K562 (cell line): ENCODE measurements at regions not wholly inside any gene's neighbourhood (a gene's known extent, or its start where the extent isn't known, plus 50 kb on each side); places are given as distances from the start of the nearest gene placed in this dataset.

Experiments
- ATF1 ChIP-seq, 2 experiments: fragments of 450-650 bp in 1 of 2; IDR thresholded peaks; 2 replicates each; pipeline ENCODE4 v1.6.1; 2016; ENCODE audit warnings: missing compliant biosample characterization in 1 of 2, missing genetic modification characterization in 1 of 2
- BCOR ChIP-seq: fragments of 450-650 bp; IDR thresholded peaks from 2 replicates; pipeline ENCODE4 v1.6.1; 2016
- CBFA2T2 ChIP-seq: fragments of 450-650 bp; conservative IDR thresholded peaks from 2 replicates; pipeline ENCODE4 v1.6.1; 2017; ENCODE audit warnings: mild to moderate bottlenecking
- CBX3 ChIP-seq, 2 experiments: IDR thresholded peaks; 1 replicate in 1 of 2; 2 replicates in 1 of 2; pipeline ENCODE4 v1.6.1; 2012; ENCODE audit warnings: inconsistent platforms in 2 of 2, low read length in 2 of 2, borderline replicate concordance in 1 of 2, control low read depth in 1 of 2
- CXXC5 ChIP-seq: fragments of 250-450 bp; sonication (Bioruptor Pico); IDR thresholded peaks from 2 replicates; pipeline ENCODE4 v1.8.0; 2022; ENCODE audit warnings: inconsistent platforms, mild to moderate bottlenecking, moderate library complexity
- DACH1 ChIP-seq: fragments of 450-650 bp; IDR thresholded peaks from 2 replicates; pipeline ENCODE4 v1.6.1; 2018; ENCODE audit not compliant: partially characterized antibody
- EP300 ChIP-seq: IDR thresholded peaks from 2 replicates; pipeline ENCODE4 v1.6.1; 2012; ENCODE audit warnings: low read length, improper control_type of control experiment
- GATA2 ChIP-seq: sonication (generic); formaldehyde crosslinking; IDR thresholded peaks from 2 replicates; pipeline ENCODE4 v1.4.0; 2020; ENCODE audit warnings: mild to moderate bottlenecking, missing genetic modification reagents
- HDAC3 ChIP-seq: fragments of 450-650 bp; IDR thresholded peaks from 2 replicates; pipeline ENCODE4 v1.6.1; 2018; ENCODE audit warnings: borderline replicate concordance, mild to moderate bottlenecking, moderate library complexity; ENCODE audit not compliant: partially characterized antibody
- HMBOX1 ChIP-seq: sonication (generic); IDR thresholded peaks from 2 replicates; pipeline ENCODE4 v1.6.1; 2016
- MBD2 ChIP-seq: sonication (generic); IDR thresholded peaks from 2 replicates; pipeline ENCODE4 v1.6.1; 2016; ENCODE audit warnings: low read depth, borderline replicate concordance
- MEIS2 ChIP-seq: fragments of 450-650 bp; IDR thresholded peaks from 2 replicates; pipeline ENCODE4 v1.6.1; 2014; ENCODE audit warnings: mild to moderate bottlenecking; ENCODE audit not compliant: partially characterized antibody
- MTA2 ChIP-seq: fragments of 450-650 bp; IDR thresholded peaks from 2 replicates; pipeline ENCODE4 v1.6.1; 2016; ENCODE audit warnings: low read depth
- RCOR1 ChIP-seq, 2 experiments: IDR thresholded peaks; 2 replicates each; pipeline ENCODE4 v1.6.1; 2012; ENCODE audit warnings: low read depth in 2 of 2, low read length in 2 of 2, borderline replicate concordance in 1 of 2, improper control_type of control experiment in 1 of 2
- SMARCA4 ChIP-seq: fragments of 450-650 bp; IDR thresholded peaks from 2 replicates; pipeline ENCODE4 v1.6.1; 2016
- SMARCC2 ChIP-seq: fragments of 450-650 bp; IDR thresholded peaks from 2 replicates; pipeline ENCODE4 v1.6.1; 2017; ENCODE audit warnings: antibody characterized with exemption, moderate library complexity, mild to moderate bottlenecking, low read depth
- TCF3 ChIP-seq: sonication (generic); formaldehyde crosslinking; IDR thresholded peaks from 2 replicates; pipeline ENCODE4 v1.4.0; 2020; ENCODE audit warnings: mild to moderate bottlenecking, missing genetic modification reagents
- TRIM24 ChIP-seq, 2 experiments: fragments of 450-650 bp; IDR thresholded peaks; 2 replicates each; pipeline ENCODE4 v1.6.1; 2016
- ZEB2 ChIP-seq: fragments of 450-650 bp; IDR thresholded peaks from 2 replicates; pipeline ENCODE4 v1.6.1; 2016
- TF ChIP-seq, protein P1 (sequence below), 2 experiments: fragments of 150-350 bp in 1 of 2; IDR thresholded peaks; 2 replicates each; pipeline ENCODE4 v1.6.1; 2012 to 2016; ENCODE audit warnings: low read depth in 2 of 2, low read length in 2 of 2, mild to moderate bottlenecking in 1 of 2, moderate library complexity in 1 of 2
- TF ChIP-seq, protein P2 (sequence below): fragments of 250-450 bp; sonication (Bioruptor Pico); IDR thresholded peaks from 2 replicates; pipeline ENCODE4 v1.9.0; 2021; ENCODE audit warnings: mild to moderate bottlenecking, inconsistent platforms

- TF ChIP-seq, protein P1, sequence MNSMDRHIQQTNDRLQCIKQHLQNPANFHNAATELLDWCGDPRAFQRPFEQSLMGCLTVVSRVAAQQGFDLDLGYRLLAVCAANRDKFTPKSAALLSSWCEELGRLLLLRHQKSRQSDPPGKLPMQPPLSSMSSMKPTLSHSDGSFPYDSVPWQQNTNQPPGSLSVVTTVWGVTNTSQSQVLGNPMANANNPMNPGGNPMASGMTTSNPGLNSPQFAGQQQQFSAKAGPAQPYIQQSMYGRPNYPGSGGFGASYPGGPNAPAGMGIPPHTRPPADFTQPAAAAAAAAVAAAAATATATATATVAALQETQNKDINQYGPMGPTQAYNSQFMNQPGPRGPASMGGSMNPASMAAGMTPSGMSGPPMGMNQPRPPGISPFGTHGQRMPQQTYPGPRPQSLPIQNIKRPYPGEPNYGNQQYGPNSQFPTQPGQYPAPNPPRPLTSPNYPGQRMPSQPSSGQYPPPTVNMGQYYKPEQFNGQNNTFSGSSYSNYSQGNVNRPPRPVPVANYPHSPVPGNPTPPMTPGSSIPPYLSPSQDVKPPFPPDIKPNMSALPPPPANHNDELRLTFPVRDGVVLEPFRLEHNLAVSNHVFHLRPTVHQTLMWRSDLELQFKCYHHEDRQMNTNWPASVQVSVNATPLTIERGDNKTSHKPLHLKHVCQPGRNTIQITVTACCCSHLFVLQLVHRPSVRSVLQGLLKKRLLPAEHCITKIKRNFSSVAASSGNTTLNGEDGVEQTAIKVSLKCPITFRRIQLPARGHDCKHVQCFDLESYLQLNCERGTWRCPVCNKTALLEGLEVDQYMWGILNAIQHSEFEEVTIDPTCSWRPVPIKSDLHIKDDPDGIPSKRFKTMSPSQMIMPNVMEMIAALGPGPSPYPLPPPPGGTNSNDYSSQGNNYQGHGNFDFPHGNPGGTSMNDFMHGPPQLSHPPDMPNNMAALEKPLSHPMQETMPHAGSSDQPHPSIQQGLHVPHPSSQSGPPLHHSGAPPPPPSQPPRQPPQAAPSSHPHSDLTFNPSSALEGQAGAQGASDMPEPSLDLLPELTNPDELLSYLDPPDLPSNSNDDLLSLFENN (IDR thresholded peaks at IDR 0.05; ENCODE audit: low read depth in 2 of 2, low read length in 2 of 2) = 0 out of 4 replicates have a peak, but pooled peaks of 1 of the 2 experiments have one; percentile 31
- TF ChIP-seq MBD2 = peak; percentile 37; the same call in 1 of the 2 replicates
- TF ChIP-seq EP300 = peak; percentile 86
- peak; percentile 97 for TF ChIP-seq TCF3
- TF ChIP-seq TRIM24 (IDR thresholded peaks at IDR 0.05) = peak; percentile 84 to 91
- TF ChIP-seq CBX3 (IDR thresholded peaks at IDR 0.05; ENCODE audit: borderline replicate concordance in 1 of 2, low read length in 2 of 2) = peak in 1 of 2 experiments; percentile 36; a peak in 1 of 3 replicates
- peak; percentile 64; the same call in 1 of the 2 replicates for TF ChIP-seq ZEB2
- TF ChIP-seq DACH1 = peak; percentile 67
- TF ChIP-seq CXXC5 (CRISPR knock-in tag) = peak; percentile 86
- TF ChIP-seq GATA2 (CRISPR knock-in tag) = peak; percentile 94
- peak; percentile 49; the same call in 1 of the 2 replicates for TF ChIP-seq SMARCC2
- no peak for TF ChIP-seq ATF1 (CRISPR knock-in tag; IDR thresholded peaks at IDR 0.05)
- TF ChIP-seq ATF1 (tag; IDR thresholded peaks at IDR 0.05) = 0 out of 2 replicates have a peak, but pooled peaks have one; percentile 41
- peak; percentile 94 to 99 for TF ChIP-seq RCOR1 (IDR thresholded peaks at IDR 0.05; ENCODE audit: borderline replicate concordance in 1 of 2, low read depth in 2 of 2, low read length in 2 of 2)
- peak; percentile 55 for TF ChIP-seq MEIS2
- TF ChIP-seq CBFA2T2 = peak; percentile 98
- peak; percentile 86 for TF ChIP-seq SMARCA4
- TF ChIP-seq HMBOX1 = 0 out of 2 replicates have a peak, but pooled peaks have one; percentile 36
- TF ChIP-seq, protein P2, sequence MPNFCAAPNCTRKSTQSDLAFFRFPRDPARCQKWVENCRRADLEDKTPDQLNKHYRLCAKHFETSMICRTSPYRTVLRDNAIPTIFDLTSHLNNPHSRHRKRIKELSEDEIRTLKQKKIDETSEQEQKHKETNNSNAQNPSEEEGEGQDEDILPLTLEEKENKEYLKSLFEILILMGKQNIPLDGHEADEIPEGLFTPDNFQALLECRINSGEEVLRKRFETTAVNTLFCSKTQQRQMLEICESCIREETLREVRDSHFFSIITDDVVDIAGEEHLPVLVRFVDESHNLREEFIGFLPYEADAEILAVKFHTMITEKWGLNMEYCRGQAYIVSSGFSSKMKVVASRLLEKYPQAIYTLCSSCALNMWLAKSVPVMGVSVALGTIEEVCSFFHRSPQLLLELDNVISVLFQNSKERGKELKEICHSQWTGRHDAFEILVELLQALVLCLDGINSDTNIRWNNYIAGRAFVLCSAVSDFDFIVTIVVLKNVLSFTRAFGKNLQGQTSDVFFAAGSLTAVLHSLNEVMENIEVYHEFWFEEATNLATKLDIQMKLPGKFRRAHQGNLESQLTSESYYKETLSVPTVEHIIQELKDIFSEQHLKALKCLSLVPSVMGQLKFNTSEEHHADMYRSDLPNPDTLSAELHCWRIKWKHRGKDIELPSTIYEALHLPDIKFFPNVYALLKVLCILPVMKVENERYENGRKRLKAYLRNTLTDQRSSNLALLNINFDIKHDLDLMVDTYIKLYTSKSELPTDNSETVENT (CRISPR knock-in tag) = no peak
- TF ChIP-seq BCOR = peak; percentile 82
- TF ChIP-seq HDAC3 = peak; percentile 69
- TF ChIP-seq MTA2 = peak; percentile 85
Observed at GRCh38 chr4:98801259-98801725, 127.6 kb downstream of the EIF4E start (continued).
